IMR-90 (cell line): ENCODE measurements at regions not wholly inside any gene's neighbourhood (a gene's known extent, or its start where the extent isn't known, plus 50 kb on each side); places are given as distances from the start of the nearest gene placed in this dataset.

Experiments
- ATAC-seq: fragments of 200-7000 bp; cut with Tn5 transposase; 2 replicates; pipeline ENCODE4 v1.9.1; 2020; ENCODE audit warnings: low read depth, mild to moderate bottlenecking, moderate library complexity
- BruUV-seq: library from RNA; stranded (reverse); fragments of 400-500 nt; replicated peaks from 2 replicates; lab custom pipeline; 2021; lab: Mats Ljungman, UMichigan
- CTCF ChIA-PET: fragments of 300-600 bp; formaldehyde crosslinking; extraction: SDS; loops from one replicate; lab custom pipeline; 2021; ENCODE audit warnings: antibody characterized with exemption; lab: Yijun Ruan, JAX
- POLR2A ChIA-PET: fragments of 300-600 bp; sonication (Branson Sonifier 250); formaldehyde crosslinking; loops from one replicate; lab custom pipeline; 2022; ENCODE audit warnings: antibody characterized with exemption; ENCODE audit not compliant: unreplicated experiment; lab: Charles Lee
- DNase-seq: peaks from one replicate; pipeline ENCODE4 v3.0.0; 2013
- H2AFZ ChIP-seq: replicated peaks from 2 replicates; pipeline ENCODE3; 2013; ENCODE audit warnings: low read length, mild to moderate bottlenecking; ENCODE audit not compliant: poor library complexity
- H2AK5ac ChIP-seq: 2 replicates; pipeline ENCODE4 v1.6.1; 2013; ENCODE audit warnings: low read depth, low read length, inconsistent platforms
- H2AK9ac ChIP-seq: replicated peaks from 2 replicates; pipeline ENCODE3; 2013; ENCODE audit warnings: mild to moderate bottlenecking, low read depth, low read length, moderate library complexity; ENCODE audit not compliant: poor library complexity
- H2BK120ac ChIP-seq: 2 replicates; pipeline ENCODE4 v1.6.1; 2013; ENCODE audit warnings: low read depth, low read length, inconsistent platforms
- H2BK15ac ChIP-seq: 3 replicates; pipeline ENCODE4 v1.6.1; 2013; ENCODE audit warnings: low read depth, low read length, inconsistent platforms
- H2BK20ac ChIP-seq: 2 replicates; pipeline ENCODE4 v1.6.1; 2013; ENCODE audit warnings: low read depth, mild to moderate bottlenecking, inconsistent platforms, low read length, moderate library complexity
- H2BK5ac ChIP-seq: 2 replicates; pipeline ENCODE4 v1.6.1; 2013; ENCODE audit warnings: mild to moderate bottlenecking, low read depth, low read length, inconsistent platforms; ENCODE audit not compliant: poor library complexity, severe bottlenecking
- H3K14ac ChIP-seq: replicated peaks from 2 replicates; pipeline ENCODE4 v1.6.1; 2013; ENCODE audit warnings: low read depth, low read length, inconsistent platforms
- H3K18ac ChIP-seq: 2 replicates; pipeline ENCODE4 v1.6.1; 2013; ENCODE audit warnings: low read depth, low read length, control low read depth
- H3K23ac ChIP-seq: 2 replicates; pipeline ENCODE4 v1.6.1; 2013; ENCODE audit warnings: low read depth, low read length, inconsistent platforms
- H3K27ac ChIP-seq: 2 replicates; pipeline ENCODE4 v1.5.1; 2013; ENCODE audit warnings: mild to moderate bottlenecking, control low read depth, low read length; ENCODE audit not compliant: insufficient read depth
- H3K27me3 ChIP-seq: 2 replicates; pipeline ENCODE4 v1.6.1; 2013; ENCODE audit warnings: low read length; ENCODE audit not compliant: control insufficient read depth, insufficient read depth
- H3K36me3 ChIP-seq: 2 replicates; pipeline ENCODE4 v1.6.1; 2013; ENCODE audit warnings: low read length, mixed read lengths; ENCODE audit not compliant: control insufficient read depth, insufficient read depth
- H3K4ac ChIP-seq: 2 replicates; pipeline ENCODE4 v1.6.1; 2013; ENCODE audit warnings: low read depth, low read length, inconsistent platforms
- H3K4me1 ChIP-seq: 2 replicates; pipeline ENCODE4 v1.6.1; 2013; ENCODE audit warnings: low read length, mixed read lengths; ENCODE audit not compliant: control insufficient read depth, insufficient read depth
- H3K4me2 ChIP-seq: 2 replicates; pipeline ENCODE4 v1.6.1; 2013; ENCODE audit warnings: low read depth, mild to moderate bottlenecking, control low read depth, low read length, moderate library complexity
- H3K4me3 ChIP-seq: 2 replicates; pipeline ENCODE4 v1.5.1; 2013; ENCODE audit warnings: low read depth, mild to moderate bottlenecking, control low read depth, low read length, moderate library complexity; ENCODE audit not compliant: insufficient read depth
- H3K56ac ChIP-seq: 2 replicates; pipeline ENCODE4 v1.6.1; 2013; ENCODE audit warnings: low read length, inconsistent platforms; ENCODE audit not compliant: insufficient read depth; ENCODE audit errors: extremely low read depth
- H3K79me1 ChIP-seq, 2 experiments: 2 replicates each; pipeline ENCODE4 v1.6.1; 2013; ENCODE audit warnings: low read length in 2 of 2, inconsistent platforms in 1 of 2, low read depth in 1 of 2
- H3K9ac ChIP-seq: 2 replicates; pipeline ENCODE4 v1.6.1; 2013; ENCODE audit warnings: low read depth, low read length, control low read depth
- H3K9me1 ChIP-seq: 2 replicates; pipeline ENCODE4 v1.6.1; 2013; ENCODE audit warnings: low read length, inconsistent platforms; ENCODE audit not compliant: insufficient read depth
- H3K9me3 ChIP-seq: 2 replicates; pipeline ENCODE4 v1.6.1; 2013; ENCODE audit warnings: low read length; ENCODE audit not compliant: control insufficient read depth, insufficient read depth
- H4K20me1 ChIP-seq: 2 replicates; pipeline ENCODE4 v1.6.1; 2013; ENCODE audit warnings: low read length, inconsistent platforms; ENCODE audit not compliant: insufficient read depth
- H4K5ac ChIP-seq: 2 replicates; pipeline ENCODE4 v1.6.1; 2013; ENCODE audit warnings: mild to moderate bottlenecking, low read depth, low read length, control low read depth
- H4K8ac ChIP-seq, 2 experiments: 2 replicates each; pipeline ENCODE4 v1.6.1; 2013; ENCODE audit warnings: low read depth in 2 of 2, low read length in 2 of 2, control low read depth in 1 of 2, inconsistent platforms in 1 of 2
- H4K91ac ChIP-seq: 2 replicates; pipeline ENCODE4 v1.6.1; 2013; ENCODE audit warnings: low read depth, low read length, inconsistent platforms; ENCODE audit not compliant: insufficient read depth
- BHLHE40 ChIP-seq: fragments of 150-350 bp; IDR thresholded peaks from 2 replicates; pipeline ENCODE4 v1.6.1; 2016; ENCODE audit warnings: mild to moderate bottlenecking, low read depth, low read length
- CEBPB ChIP-seq: IDR thresholded peaks from 2 replicates; pipeline ENCODE4 v1.6.1; 2012; ENCODE audit warnings: low read depth, low read length, improper control_type of control experiment
- CHD1 ChIP-seq: IDR thresholded peaks from 2 replicates; pipeline ENCODE4 v1.6.1; 2012; ENCODE audit warnings: low read depth, low read length, improper control_type of control experiment
- FOS ChIP-seq: fragments of 150-350 bp; IDR thresholded peaks from 2 replicates; pipeline ENCODE4 v1.6.1; 2016; ENCODE audit warnings: low read depth, low read length
- MAFK ChIP-seq: IDR thresholded peaks from 2 replicates; pipeline ENCODE4 v1.6.1; 2012; ENCODE audit warnings: low read depth, low read length, improper control_type of control experiment
- MAZ ChIP-seq: IDR thresholded peaks from 2 replicates; pipeline ENCODE4 v1.6.1; 2012; ENCODE audit warnings: low read depth, mild to moderate bottlenecking, low read length, improper control_type of control experiment, moderate library complexity, borderline replicate concordance
- MXI1 ChIP-seq: IDR thresholded peaks from 2 replicates; pipeline ENCODE4 v1.6.1; 2012; ENCODE audit warnings: low read depth, mild to moderate bottlenecking, low read length, moderate library complexity, borderline replicate concordance
- NFE2L2 ChIP-seq: fragments of 150-350 bp; IDR thresholded peaks from 2 replicates; pipeline ENCODE4 v1.6.1; 2016; ENCODE audit warnings: low read depth, mild to moderate bottlenecking, low read length
- POLR2A ChIP-seq: IDR thresholded peaks from 2 replicates; pipeline ENCODE4 v1.6.1; 2012; ENCODE audit warnings: mild to moderate bottlenecking, low read depth, low read length
- RAD21 ChIP-seq: IDR thresholded peaks from 2 replicates; pipeline ENCODE4 v1.6.1; 2012; ENCODE audit warnings: low read length, improper control_type of control experiment
- RCOR1 ChIP-seq: IDR thresholded peaks from 2 replicates; pipeline ENCODE4 v1.6.1; 2012; ENCODE audit warnings: mild to moderate bottlenecking, low read length, improper control_type of control experiment; ENCODE audit not compliant: insufficient replicate concordance
- RFX5 ChIP-seq: IDR thresholded peaks from 2 replicates; pipeline ENCODE4 v1.8.0; 2012; ENCODE audit warnings: low read depth, mild to moderate bottlenecking, low read length, moderate library complexity
- SMC3 ChIP-seq: fragments of 150-350 bp; IDR thresholded peaks from 2 replicates; pipeline ENCODE4 v1.6.1; 2016; ENCODE audit warnings: low read depth, mild to moderate bottlenecking, antibody characterized with exemption, low read length, moderate library complexity
- dilution Hi-C: fragments of 300-500 bp; cut with HindIII; formaldehyde crosslinking; loops from one replicate; pipeline ENCODE4 v1.14.3; 2018; ENCODE audit warnings: low sequenced_read_pairs; ENCODE audit not compliant: unreplicated experiment
- in situ Hi-C: fragments of 300-500 bp; cut with MboI; formaldehyde crosslinking; loops from 3 replicates; pipeline ENCODE4 v1.14.3; 2019; ENCODE audit warnings: low sequenced_read_pairs, inconsistent platforms, mixed read lengths
- intact Hi-C: fragments of 100-400 bp; cut with micrococcal nuclease; formaldehyde crosslinking; loops from 2 replicates; pipeline ENCODE4 v1.10.0; 2022
- TF ChIP-seq, protein P1 (sequence below): conservative IDR thresholded peaks from 2 replicates; pipeline ENCODE4 v1.5.1; 2012; ENCODE audit warnings: mild to moderate bottlenecking, low read depth, low read length, improper control_type of control experiment
- TF ChIP-seq, protein P2 (sequence below): fragments of 150-350 bp; IDR thresholded peaks from 2 replicates; pipeline ENCODE4 v1.6.1; 2017; ENCODE audit warnings: mild to moderate bottlenecking, antibody characterized with exemption, low read length, low read depth
- TF ChIP-seq, protein P3 (sequence below): fragments of 150-350 bp; IDR thresholded peaks from 2 replicates; pipeline ENCODE4 v1.6.1; 2016; ENCODE audit warnings: low read depth, mild to moderate bottlenecking, low read length, moderate library complexity, borderline replicate concordance

DNA sequence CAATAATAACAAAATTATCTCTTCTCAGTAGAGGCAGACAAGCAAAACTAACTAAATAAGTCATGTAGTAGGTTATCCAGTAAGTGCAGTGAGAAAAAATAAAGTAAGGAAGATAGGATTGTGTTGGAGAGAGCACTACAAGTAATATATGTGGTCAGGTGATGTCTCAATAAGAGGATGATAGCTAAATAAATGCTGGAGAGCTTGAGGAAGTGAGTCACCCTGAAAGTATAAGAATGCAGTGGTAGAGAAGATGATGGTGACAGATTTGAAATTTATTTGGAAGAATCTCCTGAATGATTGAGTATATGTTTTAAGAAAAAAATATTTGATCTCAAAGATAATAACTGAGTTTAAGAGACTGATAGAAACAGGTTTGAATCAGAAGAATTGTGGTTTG, 152.2 kb upstream of the PRR20A start:
- Histone ChIP-seq H3K18ac (no peak overlapping the region), H2AFZ (no peak overlapping the region), H3K9ac (no peak overlapping the region), H2BK15ac (no peak overlapping the region), H3K27me3 (no peaks in the 10 kb centered on the region), H3K9me1 (no peaks in the 10 kb centered on the region), H2BK120ac (no peak overlapping the region), H3K4me1 (no peaks in the 10 kb centered on the region), H3K4me3 (no peak overlapping the region), H4K5ac (no peak overlapping the region), H3K14ac (no peak overlapping the region), H3K27ac (no peak overlapping the region), H3K23ac (no peak overlapping the region), H2AK5ac (no peak overlapping the region), H3K36me3 (no peaks in the 10 kb centered on the region), H3K79me1 (no peaks in the 10 kb centered on the region), H3K4ac (no peak overlapping the region), H4K8ac (no peak overlapping the region), H4K20me1 (no peaks in the 10 kb centered on the region), H4K91ac (no peak overlapping the region), H3K9me3 (no peaks in the 10 kb centered on the region), H3K4me2 (no peak overlapping the region), H2BK20ac (no peak overlapping the region), H2BK5ac (no peak overlapping the region), H2AK9ac (no peak overlapping the region), H3K56ac (no peak overlapping the region)
- POLR2A ChIA-PET = no interaction called here
- dilution Hi-C loops = no loop called here
- no TSS peak for BruUV-seq
- DNase-seq = no peak
- TF ChIP-seq RAD21 (no peak), SMC3 (no peak), POLR2A (no peak), MAFK (no peak), FOS (no peak), RFX5 (no peak), CHD1 (no peak), BHLHE40 (no peak), MAZ (no peak), CEBPB (no peak), NFE2L2 (no peak), MXI1 (no peak), RCOR1 (no peak)
- TF ChIP-seq, protein P1, sequence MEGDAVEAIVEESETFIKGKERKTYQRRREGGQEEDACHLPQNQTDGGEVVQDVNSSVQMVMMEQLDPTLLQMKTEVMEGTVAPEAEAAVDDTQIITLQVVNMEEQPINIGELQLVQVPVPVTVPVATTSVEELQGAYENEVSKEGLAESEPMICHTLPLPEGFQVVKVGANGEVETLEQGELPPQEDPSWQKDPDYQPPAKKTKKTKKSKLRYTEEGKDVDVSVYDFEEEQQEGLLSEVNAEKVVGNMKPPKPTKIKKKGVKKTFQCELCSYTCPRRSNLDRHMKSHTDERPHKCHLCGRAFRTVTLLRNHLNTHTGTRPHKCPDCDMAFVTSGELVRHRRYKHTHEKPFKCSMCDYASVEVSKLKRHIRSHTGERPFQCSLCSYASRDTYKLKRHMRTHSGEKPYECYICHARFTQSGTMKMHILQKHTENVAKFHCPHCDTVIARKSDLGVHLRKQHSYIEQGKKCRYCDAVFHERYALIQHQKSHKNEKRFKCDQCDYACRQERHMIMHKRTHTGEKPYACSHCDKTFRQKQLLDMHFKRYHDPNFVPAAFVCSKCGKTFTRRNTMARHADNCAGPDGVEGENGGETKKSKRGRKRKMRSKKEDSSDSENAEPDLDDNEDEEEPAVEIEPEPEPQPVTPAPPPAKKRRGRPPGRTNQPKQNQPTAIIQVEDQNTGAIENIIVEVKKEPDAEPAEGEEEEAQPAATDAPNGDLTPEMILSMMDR = no peak
- TF ChIP-seq, protein P2, sequence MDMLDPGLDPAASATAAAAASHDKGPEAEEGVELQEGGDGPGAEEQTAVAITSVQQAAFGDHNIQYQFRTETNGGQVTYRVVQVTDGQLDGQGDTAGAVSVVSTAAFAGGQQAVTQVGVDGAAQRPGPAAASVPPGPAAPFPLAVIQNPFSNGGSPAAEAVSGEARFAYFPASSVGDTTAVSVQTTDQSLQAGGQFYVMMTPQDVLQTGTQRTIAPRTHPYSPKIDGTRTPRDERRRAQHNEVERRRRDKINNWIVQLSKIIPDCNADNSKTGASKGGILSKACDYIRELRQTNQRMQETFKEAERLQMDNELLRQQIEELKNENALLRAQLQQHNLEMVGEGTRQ = no peak
- TF ChIP-seq, protein P3, sequence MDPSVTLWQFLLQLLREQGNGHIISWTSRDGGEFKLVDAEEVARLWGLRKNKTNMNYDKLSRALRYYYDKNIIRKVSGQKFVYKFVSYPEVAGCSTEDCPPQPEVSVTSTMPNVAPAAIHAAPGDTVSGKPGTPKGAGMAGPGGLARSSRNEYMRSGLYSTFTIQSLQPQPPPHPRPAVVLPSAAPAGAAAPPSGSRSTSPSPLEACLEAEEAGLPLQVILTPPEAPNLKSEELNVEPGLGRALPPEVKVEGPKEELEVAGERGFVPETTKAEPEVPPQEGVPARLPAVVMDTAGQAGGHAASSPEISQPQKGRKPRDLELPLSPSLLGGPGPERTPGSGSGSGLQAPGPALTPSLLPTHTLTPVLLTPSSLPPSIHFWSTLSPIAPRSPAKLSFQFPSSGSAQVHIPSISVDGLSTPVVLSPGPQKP = no peak
- no peak for ATAC-seq
- CTCF ChIA-PET = no interaction called here
- in situ Hi-C loops = no loop called here
- intact Hi-C loops = no loop called here
